GM12873 (cell line): ENCODE measurements at regions not wholly inside any gene's neighbourhood (a gene's known extent, or its start where the extent isn't known, plus 50 kb on each side); places are given as distances from the start of the nearest gene placed in this dataset.

Source experiments
- CTCF ChIP-seq: IDR thresholded peaks from 2 replicates; pipeline ENCODE4 v1.5.1; 2012; ENCODE audit warnings: low read depth, mild to moderate bottlenecking, moderate library complexity, low read length, control low read depth; ENCODE audit not compliant: insufficient read depth; ENCODE audit errors: missing control alignments

- no peak for TF ChIP-seq CTCF
Measured at GRCh38 chr1:95863086-95863485, 629.1 kb downstream of the RWDD3 start.

- TF ChIP-seq CTCF = no peak
Measured at GRCh38 chr1:95865769-95866168, 631.8 kb downstream of the RWDD3 start.

- TF ChIP-seq CTCF = no peak
Measured at GRCh38 chr1:95876276-95876675, 642.3 kb downstream of the RWDD3 start.

GRCh38 chr1:95879498-95880050, 645.6 kb downstream of the RWDD3 start:
- TF ChIP-seq CTCF = no peak

GRCh38 chr1:95888941-95889390, 655.0 kb downstream of the RWDD3 start:
- TF ChIP-seq CTCF = no peak

GRCh38 chr1:95889400-95889799, 655.4 kb downstream of the RWDD3 start:
- TF ChIP-seq CTCF = no peak

GRCh38 chr1:95893921-95894320, 659.9 kb downstream of the RWDD3 start:
- no peak for TF ChIP-seq CTCF
